ENCODE measurements at regions not wholly inside any gene's neighbourhood (a gene's known extent, or its start where the extent isn't known, plus 50 kb on each side); places are given as distances from the start of the nearest gene placed in this dataset.

- no peak for TF ChIP-seq CTCF (IDR thresholded peaks at IDR 0.05; ENCODE audit: insufficient read depth, low read length, poor library complexity, severe bottlenecking)
- TF ChIP-seq EZH2phosphoT487 (conservative IDR thresholded peaks at IDR 0.05; ENCODE audit: low read length) = no peak
Measured at GRCh38 chr7:9846902-9847301, 1126.8 kb upstream of the PHF14 start.
